GM18868 (cell line): ENCODE measurements at regions not wholly inside any gene's neighbourhood (a gene's known extent, or its start where the extent isn't known, plus 50 kb on each side); places are given as distances from the start of the nearest gene placed in this dataset.

ENCODE experiments used
- ATAC-seq: cut with Tn5 transposase; IDR thresholded peaks from one replicate; pipeline ENCODE4 v1.9.1; 2021; ENCODE audit warnings: mild to moderate bottlenecking, moderate library complexity; ENCODE audit not compliant: unreplicated experiment

DNA sequence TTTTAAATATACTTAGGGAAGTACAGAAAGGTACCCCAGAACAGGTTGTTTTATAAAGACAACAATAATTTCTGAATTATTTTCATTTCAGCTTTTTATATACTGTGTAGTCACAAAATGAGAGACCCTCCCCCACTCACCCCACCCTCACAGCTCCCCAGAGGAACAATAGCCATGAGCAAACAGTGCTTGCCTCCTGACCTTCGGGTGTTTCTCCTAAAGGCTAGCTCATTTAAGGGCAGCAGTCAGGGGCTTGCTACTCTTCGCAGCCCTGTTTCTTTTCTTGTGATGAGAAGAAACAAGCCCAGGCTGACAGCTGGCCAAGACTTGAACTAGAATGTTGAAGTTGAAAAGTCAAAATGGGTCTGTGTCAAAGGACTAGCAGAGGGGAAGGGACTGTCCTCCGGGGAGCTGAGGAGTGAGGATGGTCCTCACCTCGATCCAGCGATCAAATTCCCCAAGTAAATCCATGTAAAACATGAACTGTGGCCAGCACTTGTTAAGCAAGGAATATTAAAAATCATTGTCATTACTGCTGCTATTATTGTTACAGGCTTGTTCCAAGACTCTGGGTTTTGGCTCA lies 133.8 kb upstream of the ARHGAP5 start:
- no peak for ATAC-seq

DNA sequence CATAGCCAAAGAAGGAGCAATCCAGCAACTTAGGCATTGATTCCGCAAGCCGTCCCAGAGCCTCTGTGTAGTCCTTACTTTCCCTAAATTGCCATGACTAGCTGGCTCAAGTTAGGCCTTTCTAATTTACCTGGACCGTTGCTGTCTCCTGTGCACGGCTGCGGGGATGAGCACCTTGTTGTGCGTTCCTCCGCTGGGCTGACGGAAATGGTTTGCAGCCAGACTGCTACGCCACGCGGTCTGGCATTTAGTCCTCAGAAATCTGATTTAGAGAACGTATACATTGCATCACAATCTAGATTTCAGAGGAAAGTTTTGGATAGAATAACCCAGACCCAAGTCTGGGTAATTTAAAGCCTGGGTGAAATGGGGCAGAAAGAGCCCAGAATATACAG lies 133.2 kb upstream of the ARHGAP5 start:
- ATAC-seq, result no peak

GRCh38 chr14:31944256-31945073 lies 132.6 kb upstream of the ARHGAP5 start:
- no peak for ATAC-seq

GRCh38 chr14:31945074-31945613 lies 132.0 kb upstream of the ARHGAP5 start:
- peak; percentile 88 for ATAC-seq

- no peak for ATAC-seq
These were observed 131.4 kb upstream of the ARHGAP5 start for GRCh38 chr14:31945701-31946100.

- ATAC-seq, result no peak
These were observed 130.0 kb upstream of the ARHGAP5 start for GRCh38 chr14:31947076-31947475.

DNA sequence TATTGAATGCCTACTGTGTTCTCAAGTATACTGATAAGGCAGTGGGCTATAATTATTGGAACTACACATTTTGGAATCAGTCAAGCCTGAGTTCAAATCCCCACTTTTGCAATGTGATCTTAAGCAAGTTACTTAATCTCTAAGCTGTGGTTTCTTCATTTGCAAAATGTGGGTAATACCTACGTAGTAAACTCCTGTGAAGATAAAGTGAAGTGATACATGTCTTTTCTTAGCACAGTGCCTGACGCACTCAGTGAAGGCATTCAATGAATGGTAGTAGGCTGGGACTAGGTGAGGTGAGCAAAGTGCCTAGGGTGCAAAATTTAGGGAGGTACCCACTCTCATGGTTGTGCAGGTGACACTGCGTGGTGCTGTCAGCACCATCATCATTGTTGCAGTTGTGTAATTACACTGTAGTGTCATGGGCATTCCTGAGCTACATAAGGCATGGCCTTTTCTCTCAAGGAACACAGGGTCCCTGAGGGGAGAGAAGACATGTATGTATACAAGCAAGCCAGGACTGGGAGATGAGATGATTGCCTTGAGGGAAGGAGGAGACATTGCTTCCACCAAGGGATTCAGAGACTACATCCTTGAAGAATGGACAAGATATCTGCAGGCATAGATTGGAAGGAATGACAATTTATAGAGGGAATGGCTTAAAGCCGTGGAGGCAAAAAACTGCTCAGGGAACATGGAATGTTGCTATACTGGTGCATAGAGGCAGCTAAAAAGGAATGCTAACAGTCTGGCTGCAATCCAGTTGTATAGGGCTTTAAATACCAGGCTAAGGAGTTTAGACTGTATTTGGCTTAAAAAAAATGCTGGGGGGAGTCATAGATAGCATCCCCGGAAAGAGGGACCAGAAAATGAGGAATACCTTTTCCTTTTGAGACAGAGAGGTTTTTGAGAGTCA lies 129.2 kb upstream of the ARHGAP5 start:
- ATAC-seq, result no peak

DNA sequence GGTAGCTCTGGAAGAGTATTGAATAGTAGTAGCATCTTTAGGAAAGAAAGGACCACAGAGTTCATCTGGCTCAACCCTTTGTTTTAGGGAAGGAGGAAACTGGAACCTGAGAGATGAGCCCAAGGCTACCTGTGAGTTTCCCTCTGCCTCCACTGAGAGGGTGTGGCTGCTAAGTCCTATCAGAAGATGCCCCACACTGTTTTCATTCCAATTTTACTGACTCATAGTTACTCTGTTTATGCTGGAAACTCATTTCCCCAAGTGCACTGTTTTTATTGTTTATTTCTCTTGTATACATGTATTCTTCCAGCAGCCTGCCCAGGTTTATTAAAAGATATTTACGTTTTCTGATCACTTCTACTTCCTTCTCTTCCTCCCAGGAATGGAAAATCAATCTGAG lies 127.4 kb upstream of the ARHGAP5 start:
- no peak for ATAC-seq

GRCh38 chr14:31950331-31950730 lies 126.8 kb upstream of the ARHGAP5 start:
- ATAC-seq, result no peak

GRCh38 chr14:31950764-31951637 lies 126.1 kb upstream of the ARHGAP5 start:
- no peak for ATAC-seq

DNA sequence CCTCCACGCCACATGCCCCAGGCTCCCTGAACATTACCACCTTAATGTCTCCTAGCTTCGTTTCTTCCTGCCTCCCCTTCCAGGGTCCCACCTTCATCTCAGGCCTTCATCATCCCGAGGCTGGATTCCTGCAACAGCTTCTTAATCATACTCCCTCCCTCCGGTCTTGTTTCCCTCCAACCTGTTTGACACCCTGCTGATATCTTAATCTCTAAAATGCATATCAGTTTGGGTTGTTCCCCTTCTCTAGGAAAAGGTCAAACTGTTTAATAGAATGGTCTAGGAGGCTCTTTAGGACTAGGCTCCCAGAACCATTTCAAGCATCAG lies 125.5 kb upstream of the ARHGAP5 start:
- ATAC-seq, result no peak

DNA sequence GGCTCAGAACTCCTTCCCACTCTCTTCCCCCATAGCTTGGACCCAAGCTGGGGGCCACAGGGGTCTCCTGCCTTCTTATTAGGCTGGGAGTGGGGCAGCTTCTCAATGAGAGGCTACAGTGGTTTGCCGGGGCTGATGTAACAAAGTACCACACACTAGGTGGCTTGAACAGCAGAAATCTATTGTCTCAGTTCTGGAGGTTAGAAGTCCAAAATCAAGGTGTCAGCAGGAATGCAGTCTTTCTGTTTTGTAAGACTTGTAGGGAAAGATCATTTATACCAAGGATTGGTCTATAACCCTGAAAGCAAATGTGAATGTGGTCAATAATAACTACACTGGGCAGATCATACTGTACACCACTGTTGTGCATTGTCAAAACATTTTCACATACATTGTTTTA lies 124.5 kb upstream of the ARHGAP5 start:
- no peak for ATAC-seq

GRCh38 chr14:31953210-31953609 lies 123.9 kb upstream of the ARHGAP5 start:
- no peak for ATAC-seq

GRCh38 chr14:31954991-31955390 lies 122.1 kb upstream of the ARHGAP5 start:
- ATAC-seq, result no peak

GRCh38 chr14:31955936-31956579 lies 121.0 kb upstream of the ARHGAP5 start:
- no peak for ATAC-seq

DNA sequence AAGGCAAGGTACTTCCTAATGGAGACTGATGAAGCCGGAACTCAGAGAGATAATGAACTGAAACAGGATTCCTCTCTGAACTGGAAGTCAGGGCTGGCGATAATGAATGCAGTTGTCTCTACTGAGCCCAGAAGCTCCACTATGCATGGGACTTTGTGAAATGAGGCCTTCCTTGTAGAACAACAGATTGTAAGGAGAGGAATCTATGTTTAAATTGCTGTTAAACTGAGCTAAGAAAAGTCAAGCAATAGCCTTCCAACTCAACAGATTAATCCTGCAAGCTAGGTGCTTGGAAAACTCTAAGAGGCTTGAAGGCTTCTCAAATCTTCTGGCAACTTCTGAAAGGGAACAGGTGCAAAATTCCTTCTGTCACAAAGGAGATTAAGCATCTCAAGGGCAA lies 119.5 kb upstream of the ARHGAP5 start:
- no peak for ATAC-seq

GRCh38 chr14:31960039-31960438 lies 117.1 kb upstream of the ARHGAP5 start:
- ATAC-seq, result no peak

GRCh38 chr14:31961896-31962295 lies 115.2 kb upstream of the ARHGAP5 start:
- ATAC-seq, result no peak

DNA sequence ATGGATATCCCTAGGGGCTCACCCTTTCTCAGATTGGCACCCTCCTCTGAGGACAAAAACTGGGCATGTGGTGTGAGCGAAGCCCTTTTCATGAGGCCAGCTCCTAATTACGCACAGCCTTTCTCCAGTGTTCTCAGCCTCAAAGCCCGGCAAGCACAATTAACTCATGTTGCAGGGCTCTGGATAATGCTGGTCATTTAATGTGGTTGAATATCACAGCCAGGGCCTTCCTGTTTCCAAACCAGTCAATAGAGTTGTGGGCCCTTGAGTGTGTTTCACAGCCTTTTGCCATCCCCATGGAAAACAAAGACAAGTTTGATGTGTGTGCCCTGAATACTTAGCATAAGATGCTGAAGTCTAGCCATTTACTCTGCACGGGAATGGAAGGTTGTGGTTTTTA lies 114.2 kb upstream of the ARHGAP5 start:
- ATAC-seq, result no peak

DNA sequence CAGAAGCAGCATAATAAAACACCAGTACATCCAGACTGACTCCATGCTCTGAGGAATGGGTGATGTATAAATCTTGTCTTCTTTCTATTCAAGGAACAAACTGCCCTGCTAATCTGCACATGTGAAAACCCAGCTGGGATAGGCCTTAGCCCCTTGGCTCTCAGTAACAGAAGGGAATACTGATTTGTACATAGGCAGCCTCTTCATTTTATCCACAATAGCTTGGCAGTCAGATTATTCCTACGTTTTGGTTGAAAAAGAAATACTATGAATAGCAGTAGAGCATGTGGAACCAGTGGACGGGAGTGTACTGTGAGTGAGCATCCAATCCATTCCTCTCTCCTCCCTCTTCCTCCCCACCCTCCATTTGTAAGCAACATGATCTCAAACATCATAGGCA lies 113.5 kb upstream of the ARHGAP5 start:
- no peak for ATAC-seq
